ENCODE measurements at regions not wholly inside any gene's neighbourhood (a gene's known extent, or its start where the extent isn't known, plus 50 kb on each side); places are given as distances from the start of the nearest gene placed in this dataset.

GRCh38 chr12:88778064-88778463 lies 197.8 kb upstream of the KITLG start:
- no peak for DNase-seq

GRCh38 chr12:88775742-88776151 lies 195.5 kb upstream of the KITLG start:
- whole genome bisulfite sequencing, 3 donors = 70 to 80% (median 77%) methylated on average over 3 of the region's 3 CpGs
- Histone ChIP-seq H3K27ac (no peak overlapping the region), H3K36me3 (no peaks in the 10 kb centered on the region), H3K9me3 (no peaks in the 10 kb centered on the region), H3K4me1 (ENCODE audit: insufficient read depth) (no peaks in the 10 kb centered on the region), H3K4me3 (no peak overlapping the region), H3K27me3 (no peaks in the 10 kb centered on the region)
- TF ChIP-seq CTCF (IDR thresholded peaks at IDR 0.05) = no peak
- TF ChIP-seq POLR2A (IDR thresholded peaks at IDR 0.05) = no peak
- TF ChIP-seq EP300 (IDR thresholded peaks at IDR 0.05) = no peak
- intact Hi-C loops (cut with DNase I) = no loop called here
- DNase-seq = no peak

More at GRCh38 chr12:88778064-88778463, 197.8 kb upstream of the KITLG start:
- H3K4me3 ChIP-seq = no peak overlapping the region
- H3K27ac ChIP-seq = no peak overlapping the region
- no peaks in the 10 kb centered on the region for H3K36me3 ChIP-seq
- intact Hi-C loops (cut with DNase I) = no loop called here
- TF ChIP-seq EP300 (IDR thresholded peaks at IDR 0.05) (no peak), CTCF (IDR thresholded peaks at IDR 0.05) (no peak), POLR2A (IDR thresholded peaks at IDR 0.05) (no peak)
- no peaks in the 10 kb centered on the region for H3K27me3 ChIP-seq
- 84 to 90% (median 84%) methylated on average over 1 of the region's 1 CpG for WGBS, 3 donors
- H3K4me1 ChIP-seq (ENCODE audit: insufficient read depth) = no peaks in the 10 kb centered on the region
- no peaks in the 10 kb centered on the region for H3K9me3 ChIP-seq

GRCh38 chr12:88767699-88768098 lies 187.4 kb upstream of the KITLG start:
- TF ChIP-seq CTCF (IDR thresholded peaks at IDR 0.05) = no peak
- no peak for TF ChIP-seq EP300 (IDR thresholded peaks at IDR 0.05)
- no peak for TF ChIP-seq POLR2A (IDR thresholded peaks at IDR 0.05)
- Histone ChIP-seq H3K4me1 (ENCODE audit: insufficient read depth) (no peaks in the 10 kb centered on the region), H3K27ac (no peak overlapping the region), H3K36me3 (no peaks in the 10 kb centered on the region), H3K4me3 (no peak overlapping the region), H3K27me3 (no peaks in the 10 kb centered on the region), H3K9me3 (no peaks in the 10 kb centered on the region)
- no peak for DNase-seq
- intact Hi-C loops (cut with DNase I) = no loop called here
- WGBS, 3 donors = 77 to 83% (median 83%) methylated on average over 1 of the region's 1 CpG

- Histone ChIP-seq H3K36me3 (no peaks in the 10 kb centered on the region), H3K4me3 (no peak overlapping the region), H3K27ac (no peak overlapping the region), H3K4me1 (ENCODE audit: insufficient read depth) (no peaks in the 10 kb centered on the region), H3K27me3 (no peaks in the 10 kb centered on the region), H3K9me3 (no peaks in the 10 kb centered on the region)
- no peak for DNase-seq
- intact Hi-C loops (cut with DNase I) = no loop called here
- TF ChIP-seq EP300 (IDR thresholded peaks at IDR 0.05) (no peak), POLR2A (IDR thresholded peaks at IDR 0.05) (no peak), CTCF (IDR thresholded peaks at IDR 0.05) (no peak)
- WGBS, 3 donors = 74 to 87% (median 81%) methylated on average over 3 of the region's 3 CpGs
These were observed 184.7 kb upstream of the KITLG start for GRCh38 chr12:88764781-88765480.

All from ovary (tissue), 7 donors.